Neural crest cell (in vitro differentiated cells): ENCODE measurements at regions not wholly inside any gene's neighbourhood (a gene's known extent, or its start where the extent isn't known, plus 50 kb on each side); places are given as distances from the start of the nearest gene placed in this dataset.

Experiments used
- DNase-seq: peaks from one replicate; pipeline ENCODE4 v3.0.0; 2021; ENCODE audit warnings: low read depth, mixed read lengths, low spot score
- H3K27ac Mint-ChIP-seq: one replicate; pipeline ENCODE4 v1.8.0; 2021; ENCODE audit warnings: mild to moderate bottlenecking, mixed read lengths; ENCODE audit not compliant: unreplicated experiment
- H3K27me3 Mint-ChIP-seq: 2 replicates; pipeline ENCODE4 v1.8.0; 2021; ENCODE audit warnings: low read depth, mild to moderate bottlenecking, mixed read lengths
- H3K36me3 Mint-ChIP-seq: 2 replicates; pipeline ENCODE4 v1.8.0; 2021; ENCODE audit warnings: low read depth, mild to moderate bottlenecking, mixed read lengths
- H3K4me1 Mint-ChIP-seq: 2 replicates; pipeline ENCODE4 v1.8.0; 2021; ENCODE audit warnings: mixed read lengths
- H3K4me3 Mint-ChIP-seq: one replicate; pipeline ENCODE4 v1.8.0; 2021; ENCODE audit warnings: mild to moderate bottlenecking, mixed read lengths
- H3K9me3 Mint-ChIP-seq: 2 replicates; pipeline ENCODE4 v1.8.0; 2021; ENCODE audit warnings: mixed read lengths
- CTCF ChIP-seq: fragments of 200-600 bp; sonication (generic); conservative IDR thresholded peaks from 2 replicates; pipeline ENCODE4 v1.5.0; 2021; ENCODE audit warnings: antibody characterized with exemption, mild to moderate bottlenecking

- Mint-ChIP-seq H3K9me3 (peaks cover 4% of the 10 kb centered on the region), H3K27me3 (peaks cover 6% of the 10 kb centered on the region), H3K4me1 (peaks cover 16% of the 10 kb centered on the region), H3K4me3 (peak overlapping the region; percentile 18), H3K36me3 (no peaks in the 10 kb centered on the region), H3K27ac (peak overlapping the region; percentile 28)
- DNase-seq = no peak
- TF ChIP-seq CTCF = no peak
Measured at GRCh38 chr20:63061051-63061770, 54.4 kb upstream of the BHLHE23 start.

- Mint-ChIP-seq H3K36me3 (no peaks in the 10 kb centered on the region), H3K9me3 (peaks cover 4% of the 10 kb centered on the region), H3K4me3 (peak overlapping the region; percentile 49), H3K4me1 (peaks cover 16% of the 10 kb centered on the region), H3K27ac (peak overlapping the region; percentile 91), H3K27me3 (peaks cover 6% of the 10 kb centered on the region)
- no peak for TF ChIP-seq CTCF
- DNase-seq = peak; percentile 33
Measured at GRCh38 chr20:63060057-63060991, 53.6 kb upstream of the BHLHE23 start.

GRCh38 chr20:63059684-63060056 lies 52.9 kb upstream of the BHLHE23 start:
- no peak for TF ChIP-seq CTCF
- Mint-ChIP-seq H3K27me3 (peaks cover 6% of the 10 kb centered on the region), H3K4me1 (peaks cover 16% of the 10 kb centered on the region), H3K27ac (no peak overlapping the region), H3K36me3 (no peaks in the 10 kb centered on the region), H3K4me3 (no peak overlapping the region), H3K9me3 (peaks cover 4% of the 10 kb centered on the region)
- no peak for DNase-seq

DNA sequence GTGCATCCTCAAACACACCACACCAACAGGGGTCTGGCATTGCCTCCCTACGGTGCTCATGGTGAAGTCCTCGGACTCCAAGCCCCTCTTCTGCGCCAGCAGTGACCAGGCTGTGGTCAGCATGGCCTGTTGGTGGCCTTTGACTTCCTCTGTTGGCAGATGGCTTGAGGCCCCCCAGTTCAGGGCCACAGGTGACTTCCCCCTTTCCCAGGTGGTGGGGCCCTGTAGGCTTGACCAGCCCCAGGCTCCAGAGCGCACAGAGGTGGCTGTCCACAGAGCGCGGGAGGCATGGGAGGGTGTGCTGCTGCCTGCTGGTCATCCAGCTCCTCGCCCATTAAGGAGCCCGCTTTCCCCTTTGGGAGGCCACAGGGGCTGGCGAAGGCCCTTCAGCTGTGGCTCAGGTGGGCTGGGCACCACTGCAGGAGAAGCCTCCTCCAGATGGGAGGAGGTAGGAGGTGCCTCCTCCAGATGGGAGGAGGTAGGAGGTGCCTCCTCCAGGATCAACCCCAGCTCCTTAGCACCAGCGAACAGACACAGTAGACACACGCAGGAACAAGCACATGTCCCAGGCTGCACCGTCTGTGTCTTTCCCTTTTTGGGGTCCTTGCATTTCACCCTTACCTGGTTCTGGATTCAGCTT lies 52.1 kb upstream of the BHLHE23 start:
- H3K9me3 Mint-ChIP-seq = peaks cover 4% of the 10 kb centered on the region
- TF ChIP-seq CTCF = no peak
- no peak for DNase-seq
- no peaks in the 10 kb centered on the region for H3K36me3 Mint-ChIP-seq
- H3K27me3 Mint-ChIP-seq = peaks cover 4% of the 10 kb centered on the region
- no peak overlapping the region for H3K27ac Mint-ChIP-seq
- H3K4me1 Mint-ChIP-seq = peaks cover 16% of the 10 kb centered on the region
- H3K4me3 Mint-ChIP-seq = no peak overlapping the region

GRCh38 chr20:63057171-63058117 lies 50.7 kb upstream of the BHLHE23 start:
- Mint-ChIP-seq H3K4me1 (peaks cover 20% of the 10 kb centered on the region), H3K9me3 (peaks cover 4% of the 10 kb centered on the region), H3K36me3 (no peaks in the 10 kb centered on the region), H3K4me3 (no peak overlapping the region), H3K27me3 (peaks cover 3% of the 10 kb centered on the region), H3K27ac (no peak overlapping the region)
- TF ChIP-seq CTCF = no peak
- no peak for DNase-seq
